ENCODE measurements at regions not wholly inside any gene's neighbourhood (a gene's known extent, or its start where the extent isn't known, plus 50 kb on each side); places are given as distances from the start of the nearest gene placed in this dataset.

DNA sequence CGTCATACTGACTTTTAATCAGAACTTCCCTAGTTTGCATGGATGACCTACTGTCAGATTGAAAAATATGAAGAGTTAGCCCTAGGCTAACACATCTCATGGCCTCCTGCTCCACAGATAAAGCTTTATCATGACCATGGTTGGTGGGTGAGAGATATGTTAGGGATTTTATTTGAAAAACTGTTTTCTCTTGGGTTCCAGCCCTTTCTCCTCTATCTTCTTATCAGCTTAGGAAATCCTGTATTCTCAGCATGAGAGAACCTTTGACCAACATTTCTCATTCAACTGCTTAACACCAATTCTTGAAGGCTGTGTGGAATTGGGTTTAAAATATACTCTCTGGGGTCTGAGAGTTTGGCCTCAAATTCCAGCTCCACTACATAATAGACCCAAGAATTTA, 1407.0 kb upstream of the CELF4 start:
- H3K27ac Mint-ChIP-seq, result no peak overlapping the region
- H3K4me3 Mint-ChIP-seq, result no peak overlapping the region
- no peaks in the 10 kb centered on the region for H3K36me3 Mint-ChIP-seq (ENCODE audit: low read depth)
- no peaks in the 10 kb centered on the region for H3K27me3 Mint-ChIP-seq (ENCODE audit: insufficient read depth)
- intact Hi-C loops (cut with micrococcal nuclease), result no loop called here
- no peaks in the 10 kb centered on the region for H3K9me3 Mint-ChIP-seq
- no peaks in the 10 kb centered on the region for H3K4me1 Mint-ChIP-seq (ENCODE audit: low read depth)
- no peak for DNase-seq (ENCODE audit: low spot score)

- no peaks in the 10 kb centered on the region for H3K27me3 Mint-ChIP-seq (ENCODE audit: insufficient read depth)
- DNase-seq (ENCODE audit: low spot score), result no peak
- H3K36me3 Mint-ChIP-seq (ENCODE audit: low read depth), result no peaks in the 10 kb centered on the region
- intact Hi-C loops (cut with micrococcal nuclease), result no loop called here
- H3K9me3 Mint-ChIP-seq, result no peaks in the 10 kb centered on the region
- H3K27ac Mint-ChIP-seq, result no peak overlapping the region
- H3K4me1 Mint-ChIP-seq (ENCODE audit: low read depth), result no peaks in the 10 kb centered on the region
- no peak overlapping the region for H3K4me3 Mint-ChIP-seq
Measured at GRCh38 chr18:38971881-38972280, 1406.3 kb upstream of the CELF4 start.

- Mint-ChIP-seq H3K9me3 (no peaks in the 10 kb centered on the region), H3K27me3 (ENCODE audit: insufficient read depth) (peaks cover 2% of the 10 kb centered on the region), H3K4me3 (no peak overlapping the region), H3K4me1 (ENCODE audit: low read depth) (no peaks in the 10 kb centered on the region), H3K27ac (no peak overlapping the region), H3K36me3 (ENCODE audit: low read depth) (no peaks in the 10 kb centered on the region)
- no peak for DNase-seq (ENCODE audit: low spot score)
- intact Hi-C loops (cut with micrococcal nuclease), result no loop called here
Measured at GRCh38 chr18:38966841-38967240, 1401.2 kb upstream of the CELF4 start.

GRCh38 chr18:38963943-38964660, 1398.5 kb upstream of the CELF4 start:
- Mint-ChIP-seq H3K9me3 (no peaks in the 10 kb centered on the region), H3K4me1 (ENCODE audit: low read depth) (no peaks in the 10 kb centered on the region), H3K27me3 (ENCODE audit: insufficient read depth) (peaks cover 2% of the 10 kb centered on the region), H3K27ac (no peak overlapping the region), H3K4me3 (no peak overlapping the region), H3K36me3 (ENCODE audit: low read depth) (no peaks in the 10 kb centered on the region)
- intact Hi-C loops (cut with micrococcal nuclease), result no loop called here
- DNase-seq (ENCODE audit: low spot score), result no peak

DNA sequence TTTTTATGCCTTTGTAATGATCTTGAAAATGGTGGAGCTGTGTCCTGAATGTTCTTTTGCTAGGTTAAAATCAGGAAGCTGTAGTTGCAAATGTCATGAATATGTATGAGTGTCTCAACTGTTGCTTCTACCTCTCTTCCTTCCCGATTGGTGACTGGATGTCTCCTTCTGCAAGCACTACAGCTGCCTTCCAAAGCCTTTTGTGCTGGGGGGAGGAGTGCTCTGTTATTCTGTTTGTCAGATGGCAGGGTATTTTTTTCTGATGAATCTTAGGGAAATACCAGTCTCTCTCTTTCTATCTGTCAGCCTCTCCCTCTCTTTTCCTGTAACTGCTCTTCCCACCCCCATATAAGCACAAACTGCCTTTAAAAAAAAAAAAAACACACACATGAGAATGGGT, 1396.3 kb upstream of the CELF4 start:
- Mint-ChIP-seq H3K27ac (no peak overlapping the region), H3K4me3 (no peak overlapping the region), H3K36me3 (ENCODE audit: low read depth) (no peaks in the 10 kb centered on the region), H3K9me3 (no peaks in the 10 kb centered on the region), H3K27me3 (ENCODE audit: insufficient read depth) (peaks cover 2% of the 10 kb centered on the region), H3K4me1 (ENCODE audit: low read depth) (no peaks in the 10 kb centered on the region)
- DNase-seq (ENCODE audit: low spot score), result no peak
- intact Hi-C loops (cut with micrococcal nuclease), result no loop called here

DNA sequence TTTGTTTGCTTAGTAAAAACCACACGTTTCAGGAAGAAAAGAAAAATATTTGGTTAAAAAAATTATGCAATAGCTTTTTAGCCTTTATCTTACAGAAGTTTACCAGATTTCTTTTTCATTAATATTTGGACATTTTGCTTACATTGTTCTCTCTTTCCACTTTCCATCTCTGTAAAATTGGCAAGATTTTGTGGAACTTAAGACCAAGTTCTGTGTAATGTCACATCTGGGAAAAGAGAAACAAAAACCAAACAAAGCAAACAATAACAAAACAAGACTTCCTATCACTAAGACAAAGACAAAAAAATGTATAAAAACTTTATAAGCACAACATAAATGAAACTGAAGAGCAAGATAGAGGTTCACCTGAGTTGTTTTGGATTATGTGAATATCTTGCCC, 1392.1 kb upstream of the CELF4 start:
- DNase-seq (ENCODE audit: low spot score), result no peak
- Mint-ChIP-seq H3K27me3 (ENCODE audit: insufficient read depth) (no peaks in the 10 kb centered on the region), H3K4me3 (no peak overlapping the region), H3K27ac (no peak overlapping the region), H3K36me3 (ENCODE audit: low read depth) (no peaks in the 10 kb centered on the region), H3K4me1 (ENCODE audit: low read depth) (no peaks in the 10 kb centered on the region), H3K9me3 (no peaks in the 10 kb centered on the region)
- intact Hi-C loops (cut with micrococcal nuclease), result no loop called here

DNA sequence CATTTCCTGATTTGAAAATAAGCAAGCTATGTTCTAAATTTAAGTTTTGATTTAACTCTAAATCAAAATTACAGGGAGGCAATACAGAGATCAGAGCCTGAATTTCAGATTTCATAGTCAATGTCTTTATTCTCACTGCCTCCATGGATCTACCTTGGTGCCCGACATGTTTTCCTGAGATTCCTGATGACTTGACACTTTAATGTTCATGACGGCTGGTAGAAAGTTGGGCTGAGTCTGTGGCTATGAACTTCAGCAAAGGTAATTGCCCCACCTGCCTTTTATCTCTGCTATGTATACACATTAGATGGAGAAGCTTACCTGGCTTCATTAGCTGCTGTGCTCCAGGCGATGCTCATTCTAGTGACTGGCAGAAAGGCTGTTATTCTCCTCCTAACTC, 1390.5 kb upstream of the CELF4 start:
- Mint-ChIP-seq H3K4me3 (no peak overlapping the region), H3K27ac (no peak overlapping the region), H3K27me3 (ENCODE audit: insufficient read depth) (no peaks in the 10 kb centered on the region), H3K4me1 (ENCODE audit: low read depth) (no peaks in the 10 kb centered on the region), H3K36me3 (ENCODE audit: low read depth) (no peaks in the 10 kb centered on the region), H3K9me3 (no peaks in the 10 kb centered on the region)
- intact Hi-C loops (cut with micrococcal nuclease), result no loop called here
- DNase-seq (ENCODE audit: low spot score), result no peak

- Mint-ChIP-seq H3K36me3 (ENCODE audit: low read depth) (no peaks in the 10 kb centered on the region), H3K27me3 (ENCODE audit: insufficient read depth) (peaks cover 2% of the 10 kb centered on the region), H3K4me3 (no peak overlapping the region), H3K27ac (no peak overlapping the region), H3K4me1 (ENCODE audit: low read depth) (no peaks in the 10 kb centered on the region), H3K9me3 (no peaks in the 10 kb centered on the region)
- no peak for DNase-seq (ENCODE audit: low spot score)
- intact Hi-C loops (cut with micrococcal nuclease), result no loop called here
Measured at GRCh38 chr18:38951633-38952032, 1386.0 kb upstream of the CELF4 start.

GRCh38 chr18:38948436-38948835, 1382.8 kb upstream of the CELF4 start:
- H3K36me3 Mint-ChIP-seq (ENCODE audit: low read depth), result peaks cover 3% of the 10 kb centered on the region
- intact Hi-C loops (cut with micrococcal nuclease), result no loop called here

DNA sequence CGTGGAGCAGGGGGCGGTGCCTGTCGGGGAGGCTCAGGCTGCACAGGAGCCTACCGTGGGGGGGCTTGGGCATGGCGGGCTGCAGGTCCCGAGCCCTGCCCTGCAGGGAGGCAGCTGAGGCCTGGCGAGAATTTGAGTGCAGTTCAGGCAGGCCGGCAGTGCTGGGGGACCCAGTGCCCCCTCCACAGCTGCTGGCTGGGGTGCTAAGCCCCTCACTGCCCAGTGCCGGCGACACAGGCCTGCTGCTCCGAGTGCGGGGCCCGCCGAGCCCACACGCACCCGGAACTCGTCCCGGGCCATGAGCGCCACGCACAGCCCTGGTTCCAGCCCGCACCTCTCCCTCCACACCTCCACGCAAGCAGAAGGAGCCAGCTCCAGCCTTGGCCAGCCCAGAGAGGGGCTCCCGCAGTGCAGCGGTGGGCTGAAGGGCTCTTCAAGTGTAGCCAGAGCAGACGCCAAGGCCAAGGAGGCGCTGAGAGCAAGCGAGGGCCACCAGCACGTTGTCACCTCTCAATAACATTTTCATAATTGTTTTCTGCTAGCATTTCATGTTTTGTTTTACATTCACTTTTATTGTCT, 1378.9 kb upstream of the CELF4 start:
- DNase-seq (ENCODE audit: low spot score), result no peak
- Mint-ChIP-seq H3K27ac (no peak overlapping the region), H3K9me3 (peaks cover 35% of the 10 kb centered on the region), H3K36me3 (ENCODE audit: low read depth) (peaks cover 6% of the 10 kb centered on the region), H3K4me1 (ENCODE audit: low read depth) (peaks cover 26% of the 10 kb centered on the region), H3K4me3 (no peak overlapping the region), H3K27me3 (ENCODE audit: insufficient read depth) (peaks cover 4% of the 10 kb centered on the region)
- intact Hi-C loops (cut with micrococcal nuclease), result no loop called here

More at GRCh38 chr18:38948436-38948835, 1382.8 kb upstream of the CELF4 start:
- Mint-ChIP-seq H3K9me3 (peaks cover 4% of the 10 kb centered on the region), H3K4me1 (ENCODE audit: low read depth) (no peaks in the 10 kb centered on the region), H3K4me3 (no peak overlapping the region), H3K27me3 (ENCODE audit: insufficient read depth) (peaks cover 2% of the 10 kb centered on the region), H3K27ac (no peak overlapping the region)
- no peak for DNase-seq (ENCODE audit: low spot score)

DNA sequence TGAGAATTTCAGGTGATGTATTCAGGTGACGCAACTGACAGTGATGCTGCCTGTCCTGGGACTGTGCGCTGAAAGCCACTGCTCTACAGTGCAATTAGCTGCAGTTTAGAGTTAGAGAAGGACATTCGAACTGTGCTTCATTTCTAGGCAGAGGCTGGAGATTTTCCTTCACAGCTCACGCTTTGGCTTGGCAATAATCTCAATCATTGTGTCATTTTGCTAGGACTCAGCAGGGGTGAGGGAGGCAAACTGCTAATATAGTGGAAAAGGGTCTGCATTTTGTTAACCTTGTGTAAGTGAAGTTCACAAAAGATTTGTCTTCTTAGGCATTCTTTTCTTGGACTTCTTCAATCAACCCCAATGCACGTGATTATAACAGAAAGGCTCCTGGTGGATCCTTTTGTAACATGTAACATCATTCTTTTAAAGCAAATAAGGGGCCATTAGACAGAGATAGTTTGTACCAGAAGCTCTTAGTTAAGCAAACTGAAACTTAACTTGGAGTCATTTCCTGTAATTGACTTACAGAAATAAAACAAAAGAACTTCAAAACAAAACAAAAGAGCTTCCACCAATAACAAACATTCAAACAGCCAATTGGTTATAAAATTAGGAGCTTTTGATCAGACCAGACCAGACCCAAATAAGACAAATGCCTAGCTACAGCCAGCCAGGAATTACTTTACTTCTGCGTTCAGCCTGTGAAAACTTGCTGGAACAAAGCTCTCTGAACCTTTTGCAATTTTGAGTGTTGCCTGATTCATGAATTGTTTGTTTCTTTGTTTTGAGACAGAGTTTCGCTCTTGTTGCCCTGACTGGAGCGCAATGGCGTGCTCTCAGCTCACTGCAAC, 1376.3 kb upstream of the CELF4 start:
- H3K4me3 Mint-ChIP-seq, result peak overlapping the region; percentile 72
- H3K36me3 Mint-ChIP-seq (ENCODE audit: low read depth), result peaks cover 6% of the 10 kb centered on the region
- H3K27ac Mint-ChIP-seq, result peak overlapping the region; percentile 91
- H3K9me3 Mint-ChIP-seq, result peaks cover 55% of the 10 kb centered on the region
- intact Hi-C loops (cut with micrococcal nuclease), result loop anchor here (1.0 to 2.0 kb wide), 2 partner anchors 331 to 473 kb away; no protein-coding TSS in a partner anchor
- peaks cover 28% of the 10 kb centered on the region for H3K4me1 Mint-ChIP-seq (ENCODE audit: low read depth)
- no peak for DNase-seq (ENCODE audit: low spot score)
- H3K27me3 Mint-ChIP-seq (ENCODE audit: insufficient read depth), result peaks cover 9% of the 10 kb centered on the region

GRCh38 chr18:38940863-38941531, 1375.4 kb upstream of the CELF4 start:
- intact Hi-C loops (cut with micrococcal nuclease), result loop anchor here (1.0 to 2.0 kb wide), 3 partner anchors 330 to 474 kb away; no protein-coding TSS in a partner anchor
- Mint-ChIP-seq H3K4me3 (peak overlapping the region; percentile 72), H3K9me3 (peaks cover 58% of the 10 kb centered on the region)

More at GRCh38 chr18:38940863-38941531, 1375.4 kb upstream of the CELF4 start:
- peaks cover 28% of the 10 kb centered on the region for H3K4me1 Mint-ChIP-seq (ENCODE audit: low read depth)
- H3K27ac Mint-ChIP-seq, result peak overlapping the region; percentile 91
- peaks cover 9% of the 10 kb centered on the region for H3K27me3 Mint-ChIP-seq (ENCODE audit: insufficient read depth)
- DNase-seq (ENCODE audit: low spot score), result peak; percentile 69
- H3K36me3 Mint-ChIP-seq (ENCODE audit: low read depth), result peaks cover 6% of the 10 kb centered on the region

All from activated T-helper 1 cell treated with anti-CD3 and anti-CD28 coated beads, Interleukin-12 subunit alpha, Interleukin-12 subunit beta, Interleukin-2, Interleukin-4 antibody, amounts not matched to agents 30 ng/mL and 10 ng/mL and 1 ng/mL, durations not matched to agents 14 hours and 24 hours and 36 hours (primary cell).